ENCODE measurements at regions not wholly inside any gene's neighbourhood (a gene's known extent, or its start where the extent isn't known, plus 50 kb on each side); places are given as distances from the start of the nearest gene placed in this dataset.

DNA sequence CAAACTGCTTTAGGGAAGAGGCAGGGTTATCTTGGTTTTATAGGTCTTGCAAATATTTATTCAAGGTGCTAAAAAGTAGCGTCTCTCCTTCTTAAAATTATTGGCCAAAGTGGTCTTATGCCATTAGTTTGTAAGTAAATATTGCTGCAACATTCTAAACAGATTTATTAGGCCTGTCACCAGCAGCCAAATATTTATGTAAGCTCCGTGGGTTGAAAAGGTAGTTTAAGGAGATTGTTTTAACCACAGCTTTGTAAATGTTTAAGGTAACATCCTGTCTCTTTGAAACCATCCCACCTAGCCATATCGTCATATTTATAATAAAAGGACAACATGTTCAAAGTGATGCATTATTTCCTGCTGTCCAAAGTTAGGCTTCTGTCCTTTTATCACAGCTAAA, 210.1 kb upstream of the LNX1 start:
- TF ChIP-seq POLR2A (IDR thresholded peaks at IDR 0.05) (no peak), POLR2AphosphoS5 (IDR thresholded peaks at IDR 0.05; ENCODE audit: insufficient read depth in 1 of 2, low read depth in 1 of 2) (no peak)
- TF ChIP-seq, protein P1, sequence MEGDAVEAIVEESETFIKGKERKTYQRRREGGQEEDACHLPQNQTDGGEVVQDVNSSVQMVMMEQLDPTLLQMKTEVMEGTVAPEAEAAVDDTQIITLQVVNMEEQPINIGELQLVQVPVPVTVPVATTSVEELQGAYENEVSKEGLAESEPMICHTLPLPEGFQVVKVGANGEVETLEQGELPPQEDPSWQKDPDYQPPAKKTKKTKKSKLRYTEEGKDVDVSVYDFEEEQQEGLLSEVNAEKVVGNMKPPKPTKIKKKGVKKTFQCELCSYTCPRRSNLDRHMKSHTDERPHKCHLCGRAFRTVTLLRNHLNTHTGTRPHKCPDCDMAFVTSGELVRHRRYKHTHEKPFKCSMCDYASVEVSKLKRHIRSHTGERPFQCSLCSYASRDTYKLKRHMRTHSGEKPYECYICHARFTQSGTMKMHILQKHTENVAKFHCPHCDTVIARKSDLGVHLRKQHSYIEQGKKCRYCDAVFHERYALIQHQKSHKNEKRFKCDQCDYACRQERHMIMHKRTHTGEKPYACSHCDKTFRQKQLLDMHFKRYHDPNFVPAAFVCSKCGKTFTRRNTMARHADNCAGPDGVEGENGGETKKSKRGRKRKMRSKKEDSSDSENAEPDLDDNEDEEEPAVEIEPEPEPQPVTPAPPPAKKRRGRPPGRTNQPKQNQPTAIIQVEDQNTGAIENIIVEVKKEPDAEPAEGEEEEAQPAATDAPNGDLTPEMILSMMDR (IDR thresholded peaks at IDR 0.05), result no peak
